ENCODE measurements at regions not wholly inside any gene's neighbourhood (a gene's known extent, or its start where the extent isn't known, plus 50 kb on each side); places are given as distances from the start of the nearest gene placed in this dataset.

GRCh38 chr14:29163109-29163508, 396.5 kb downstream of the FOXG1 start:
- DNase-seq (ENCODE audit: low spot score), result no peak
- H3K9me3 Mint-ChIP-seq, result peaks cover 6% of the 10 kb centered on the region
- H3K4me3 Mint-ChIP-seq, result no peak overlapping the region
- no peaks in the 10 kb centered on the region for H3K4me1 Mint-ChIP-seq (ENCODE audit: low read depth)
- H3K27me3 Mint-ChIP-seq (ENCODE audit: insufficient read depth), result no peaks in the 10 kb centered on the region
- intact Hi-C loops (cut with micrococcal nuclease), result no loop called here
- H3K36me3 Mint-ChIP-seq (ENCODE audit: low read depth), result no peaks in the 10 kb centered on the region
- H3K27ac Mint-ChIP-seq, result no peak overlapping the region

GRCh38 chr14:29165431-29165830, 398.8 kb downstream of the FOXG1 start:
- Mint-ChIP-seq H3K36me3 (ENCODE audit: low read depth) (no peaks in the 10 kb centered on the region), H3K4me3 (no peak overlapping the region), H3K27me3 (ENCODE audit: insufficient read depth) (no peaks in the 10 kb centered on the region), H3K27ac (no peak overlapping the region), H3K4me1 (ENCODE audit: low read depth) (no peaks in the 10 kb centered on the region), H3K9me3 (peaks cover 6% of the 10 kb centered on the region)
- no peak for DNase-seq (ENCODE audit: low spot score)
- intact Hi-C loops (cut with micrococcal nuclease), result no loop called here

- no peak overlapping the region for H3K27ac Mint-ChIP-seq
- H3K27me3 Mint-ChIP-seq (ENCODE audit: insufficient read depth), result no peaks in the 10 kb centered on the region
- H3K36me3 Mint-ChIP-seq (ENCODE audit: low read depth), result no peaks in the 10 kb centered on the region
- no peaks in the 10 kb centered on the region for H3K4me1 Mint-ChIP-seq (ENCODE audit: low read depth)
- no peak overlapping the region for H3K4me3 Mint-ChIP-seq
- peaks cover 10% of the 10 kb centered on the region for H3K9me3 Mint-ChIP-seq
- intact Hi-C loops (cut with micrococcal nuclease), result no loop called here
- DNase-seq (ENCODE audit: low spot score), result no peak
Observed at GRCh38 chr14:29166507-29166906, 399.9 kb downstream of the FOXG1 start.

- H3K27me3 Mint-ChIP-seq (ENCODE audit: insufficient read depth), result no peaks in the 10 kb centered on the region
- no peak overlapping the region for H3K27ac Mint-ChIP-seq
- intact Hi-C loops (cut with micrococcal nuclease), result no loop called here
- peaks cover 14% of the 10 kb centered on the region for H3K9me3 Mint-ChIP-seq
- H3K4me3 Mint-ChIP-seq, result no peak overlapping the region
- no peaks in the 10 kb centered on the region for H3K36me3 Mint-ChIP-seq (ENCODE audit: low read depth)
- no peak for DNase-seq (ENCODE audit: low spot score)
- no peaks in the 10 kb centered on the region for H3K4me1 Mint-ChIP-seq (ENCODE audit: low read depth)
Observed at GRCh38 chr14:29168149-29168548, 401.6 kb downstream of the FOXG1 start.

- Mint-ChIP-seq H3K4me1 (ENCODE audit: low read depth) (no peaks in the 10 kb centered on the region), H3K27me3 (ENCODE audit: insufficient read depth) (no peaks in the 10 kb centered on the region), H3K9me3 (peaks cover 22% of the 10 kb centered on the region), H3K4me3 (no peak overlapping the region), H3K27ac (no peak overlapping the region), H3K36me3 (ENCODE audit: low read depth) (no peaks in the 10 kb centered on the region)
- no peak for DNase-seq (ENCODE audit: low spot score)
- intact Hi-C loops (cut with micrococcal nuclease), result no loop called here
Observed at GRCh38 chr14:29169408-29169807, 402.8 kb downstream of the FOXG1 start.

GRCh38 chr14:29175706-29176105, 409.1 kb downstream of the FOXG1 start:
- Mint-ChIP-seq H3K4me1 (ENCODE audit: low read depth) (no peaks in the 10 kb centered on the region), H3K27me3 (ENCODE audit: insufficient read depth) (no peaks in the 10 kb centered on the region), H3K4me3 (no peak overlapping the region), H3K27ac (no peak overlapping the region), H3K36me3 (ENCODE audit: low read depth) (no peaks in the 10 kb centered on the region), H3K9me3 (peaks cover 37% of the 10 kb centered on the region)
- intact Hi-C loops (cut with micrococcal nuclease), result no loop called here
- no peak for DNase-seq (ENCODE audit: low spot score)

GRCh38 chr14:29176876-29177275, 410.3 kb downstream of the FOXG1 start:
- intact Hi-C loops (cut with micrococcal nuclease), result no loop called here
- H3K27me3 Mint-ChIP-seq (ENCODE audit: insufficient read depth), result no peaks in the 10 kb centered on the region
- H3K4me3 Mint-ChIP-seq, result no peak overlapping the region
- H3K27ac Mint-ChIP-seq, result no peak overlapping the region
- peaks cover 32% of the 10 kb centered on the region for H3K9me3 Mint-ChIP-seq
- H3K36me3 Mint-ChIP-seq (ENCODE audit: low read depth), result no peaks in the 10 kb centered on the region
- no peak for DNase-seq (ENCODE audit: low spot score)
- no peaks in the 10 kb centered on the region for H3K4me1 Mint-ChIP-seq (ENCODE audit: low read depth)

- intact Hi-C loops (cut with micrococcal nuclease), result no loop called here
- no peak overlapping the region for H3K4me3 Mint-ChIP-seq
- H3K4me1 Mint-ChIP-seq (ENCODE audit: low read depth), result no peaks in the 10 kb centered on the region
- no peak overlapping the region for H3K27ac Mint-ChIP-seq
- DNase-seq (ENCODE audit: low spot score), result no peak
- H3K36me3 Mint-ChIP-seq (ENCODE audit: low read depth), result no peaks in the 10 kb centered on the region
- H3K27me3 Mint-ChIP-seq (ENCODE audit: insufficient read depth), result no peaks in the 10 kb centered on the region
- peaks cover 33% of the 10 kb centered on the region for H3K9me3 Mint-ChIP-seq
Observed at GRCh38 chr14:29178971-29179370, 412.4 kb downstream of the FOXG1 start.

GRCh38 chr14:29191092-29191491, 424.5 kb downstream of the FOXG1 start:
- no peak overlapping the region for H3K4me3 Mint-ChIP-seq
- H3K27ac Mint-ChIP-seq, result no peak overlapping the region
- H3K9me3 Mint-ChIP-seq, result peaks cover 27% of the 10 kb centered on the region
- no peaks in the 10 kb centered on the region for H3K27me3 Mint-ChIP-seq (ENCODE audit: insufficient read depth)
- no peak for DNase-seq (ENCODE audit: low spot score)
- no peaks in the 10 kb centered on the region for H3K4me1 Mint-ChIP-seq (ENCODE audit: low read depth)
- intact Hi-C loops (cut with micrococcal nuclease), result no loop called here
- H3K36me3 Mint-ChIP-seq (ENCODE audit: low read depth), result no peaks in the 10 kb centered on the region

GRCh38 chr14:29197557-29197956, 431.0 kb downstream of the FOXG1 start:
- Mint-ChIP-seq H3K27me3 (ENCODE audit: insufficient read depth) (no peaks in the 10 kb centered on the region), H3K36me3 (ENCODE audit: low read depth) (no peaks in the 10 kb centered on the region), H3K27ac (no peak overlapping the region), H3K4me1 (ENCODE audit: low read depth) (no peaks in the 10 kb centered on the region), H3K9me3 (peaks cover 24% of the 10 kb centered on the region), H3K4me3 (no peak overlapping the region)
- intact Hi-C loops (cut with micrococcal nuclease), result no loop called here
- no peak for DNase-seq (ENCODE audit: low spot score)

- intact Hi-C loops (cut with micrococcal nuclease), result no loop called here
- Mint-ChIP-seq H3K27ac (no peak overlapping the region), H3K4me1 (ENCODE audit: low read depth) (no peaks in the 10 kb centered on the region), H3K27me3 (ENCODE audit: insufficient read depth) (no peaks in the 10 kb centered on the region), H3K36me3 (ENCODE audit: low read depth) (no peaks in the 10 kb centered on the region), H3K9me3 (peaks cover 27% of the 10 kb centered on the region), H3K4me3 (no peak overlapping the region)
- DNase-seq (ENCODE audit: low spot score), result no peak
Observed at GRCh38 chr14:29205658-29206057, 439.1 kb downstream of the FOXG1 start.

GRCh38 chr14:29215853-29216252, 449.3 kb downstream of the FOXG1 start:
- intact Hi-C loops (cut with micrococcal nuclease), result no loop called here
- no peaks in the 10 kb centered on the region for H3K36me3 Mint-ChIP-seq (ENCODE audit: low read depth)
- H3K4me3 Mint-ChIP-seq, result no peak overlapping the region
- no peak for DNase-seq (ENCODE audit: low spot score)
- H3K4me1 Mint-ChIP-seq (ENCODE audit: low read depth), result no peaks in the 10 kb centered on the region
- no peaks in the 10 kb centered on the region for H3K27me3 Mint-ChIP-seq (ENCODE audit: insufficient read depth)
- no peak overlapping the region for H3K27ac Mint-ChIP-seq
- H3K9me3 Mint-ChIP-seq, result peaks cover 3% of the 10 kb centered on the region

- no peaks in the 10 kb centered on the region for H3K4me1 Mint-ChIP-seq (ENCODE audit: low read depth)
- no peaks in the 10 kb centered on the region for H3K36me3 Mint-ChIP-seq (ENCODE audit: low read depth)
- H3K9me3 Mint-ChIP-seq, result peaks cover 4% of the 10 kb centered on the region
- H3K27ac Mint-ChIP-seq, result no peak overlapping the region
- intact Hi-C loops (cut with micrococcal nuclease), result no loop called here
- DNase-seq (ENCODE audit: low spot score), result no peak
- no peak overlapping the region for H3K4me3 Mint-ChIP-seq
- no peaks in the 10 kb centered on the region for H3K27me3 Mint-ChIP-seq (ENCODE audit: insufficient read depth)
Observed at GRCh38 chr14:29216268-29217232, 450.0 kb downstream of the FOXG1 start.

Data from activated T-helper 1 cell treated with anti-CD3 and anti-CD28 coated beads, Interleukin-12 subunit alpha, Interleukin-12 subunit beta, Interleukin-2, Interleukin-4 antibody, amounts not matched to agents 30 ng/mL and 10 ng/mL and 1 ng/mL, durations not matched to agents 14 hours and 24 hours and 36 hours (primary cell).